Ovary (tissue), 7 donors: ENCODE measurements at regions not wholly inside any gene's neighbourhood (a gene's known extent, or its start where the extent isn't known, plus 50 kb on each side); places are given as distances from the start of the nearest gene placed in this dataset.

Source experiments
- DNase-seq, 5 donors: peaks; one replicate each; pipeline ENCODE4 v3.0.0-alpha.2; 2019 to 2020
- H3K27ac ChIP-seq, 2 donors: fragments of 200-600 bp; one replicate each; pipeline versions ENCODE4 v1.5.1 to v1.8.0; 2019 to 2022
- H3K27me3 ChIP-seq: fragments of 200-600 bp; one replicate; pipeline ENCODE4 v1.8.0; 2022
- H3K36me3 ChIP-seq: fragments of 200-600 bp; sonication (generic); one replicate; pipeline ENCODE4 v1.5.1; 2019
- H3K4me1 ChIP-seq: one replicate; pipeline ENCODE4 v1.8.1; 2013; ENCODE audit warnings: mild to moderate bottlenecking, moderate library complexity; ENCODE audit not compliant: insufficient read depth
- H3K4me3 ChIP-seq: fragments of 200-600 bp; sonication (generic); one replicate; pipeline ENCODE4 v1.5.1; 2017
- H3K9me3 ChIP-seq, 2 donors: fragments of 200-600 bp in 1 of 2; sonication (generic) in 1 of 2; one replicate each; pipeline versions ENCODE4 v1.5.1 to v1.8.1; 2013 to 2019; ENCODE audit warnings: mild to moderate bottlenecking in 1 of 2, moderate library complexity in 1 of 2
- EP300 ChIP-seq: sonication (generic); formaldehyde crosslinking; IDR thresholded peaks from one replicate; pipeline ENCODE4 v1.6.1; 2017; ENCODE audit warnings: antibody characterized with exemption
- POLR2A ChIP-seq: fragments of 450-650 bp; IDR thresholded peaks from one replicate; pipeline ENCODE4 v1.6.1; 2017; ENCODE audit warnings: antibody characterized with exemption, mild to moderate bottlenecking, moderate library complexity
- WGBS, 3 donors: extraction: QIAGEN DNeasy Blood & Tissue Kit in 1 of 3; methylation state at CpG; one replicate each; pipeline versions ENCODE4 v1.1.5 to v1.1.7; 2013 to 2017; 5-methylcytosine and 5-hydroxymethylcytosine counted together
- intact Hi-C, 4 donors: fragments of 100-400 bp; cut with DNase I; formaldehyde crosslinking; loops; one replicate each; pipeline versions ENCODE4 v1.11.0 to v1.15.1; 2022 to 2023
- TF ChIP-seq, protein P1 (sequence below), 3 donors: fragments of 450-650 bp in 2 of 3; fragments of 200-600 bp in 1 of 3; IDR thresholded peaks; one replicate each; pipeline versions ENCODE4 v1.5.1 to v1.8.0; 2016 to 2022; ENCODE audit warnings: antibody characterized with exemption in 3 of 3, mild to moderate bottlenecking in 1 of 3
- donor health status: DM: no; HTN: no; CAD: no; lungs with moderate emphysema.
- donor health status: DM: no; HTN: no; CAD: no.
- donor health status: Bipolar disorder and iron deficiency.
- donor health status: DM: no; HTN: no; CAD: no.
- donor health status: DM: yes; HTN: yes; CAD: no.

- no peak overlapping the region for H3K4me3 ChIP-seq
- WGBS, 3 donors: 58 to 77% (median 69%) methylated on average over 1 of the region's 1 CpG
- H3K36me3 ChIP-seq: no peaks in the 10 kb centered on the region
- TF ChIP-seq POLR2A (no peak), EP300 (no peak)
- TF ChIP-seq, protein P1, sequence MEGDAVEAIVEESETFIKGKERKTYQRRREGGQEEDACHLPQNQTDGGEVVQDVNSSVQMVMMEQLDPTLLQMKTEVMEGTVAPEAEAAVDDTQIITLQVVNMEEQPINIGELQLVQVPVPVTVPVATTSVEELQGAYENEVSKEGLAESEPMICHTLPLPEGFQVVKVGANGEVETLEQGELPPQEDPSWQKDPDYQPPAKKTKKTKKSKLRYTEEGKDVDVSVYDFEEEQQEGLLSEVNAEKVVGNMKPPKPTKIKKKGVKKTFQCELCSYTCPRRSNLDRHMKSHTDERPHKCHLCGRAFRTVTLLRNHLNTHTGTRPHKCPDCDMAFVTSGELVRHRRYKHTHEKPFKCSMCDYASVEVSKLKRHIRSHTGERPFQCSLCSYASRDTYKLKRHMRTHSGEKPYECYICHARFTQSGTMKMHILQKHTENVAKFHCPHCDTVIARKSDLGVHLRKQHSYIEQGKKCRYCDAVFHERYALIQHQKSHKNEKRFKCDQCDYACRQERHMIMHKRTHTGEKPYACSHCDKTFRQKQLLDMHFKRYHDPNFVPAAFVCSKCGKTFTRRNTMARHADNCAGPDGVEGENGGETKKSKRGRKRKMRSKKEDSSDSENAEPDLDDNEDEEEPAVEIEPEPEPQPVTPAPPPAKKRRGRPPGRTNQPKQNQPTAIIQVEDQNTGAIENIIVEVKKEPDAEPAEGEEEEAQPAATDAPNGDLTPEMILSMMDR (IDR thresholded peaks at IDR 0.05): no peak
- no peaks in the 10 kb centered on the region for H3K9me3 ChIP-seq
- no peaks in the 10 kb centered on the region for H3K27me3 ChIP-seq
- intact Hi-C loops: no loop called here
- H3K4me1 ChIP-seq: no peaks in the 10 kb centered on the region
- H3K27ac ChIP-seq: no peak overlapping the region
- no peak for DNase-seq
Observed at GRCh38 chr13:106990594-106990993, 422.7 kb upstream of the ARGLU1 start.

DNA sequence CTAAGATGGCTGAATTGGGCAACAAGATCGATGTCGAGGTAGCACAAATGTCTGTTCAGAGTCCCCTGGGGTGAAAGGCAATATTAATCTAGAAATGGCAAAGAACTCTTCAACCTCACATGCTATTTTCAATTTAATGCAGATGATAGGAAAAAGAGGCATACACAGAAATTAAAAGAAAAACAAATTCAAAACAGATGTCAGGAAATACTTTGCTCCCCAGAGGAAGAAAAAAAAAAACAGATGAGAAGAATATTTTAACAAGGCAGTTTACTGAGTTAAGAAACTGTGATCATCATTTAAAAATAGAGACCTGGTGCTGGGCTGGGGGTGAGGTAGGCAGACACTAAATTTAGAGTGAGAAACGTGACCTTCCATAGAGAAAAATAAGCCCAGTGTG lies 421.9 kb upstream of the ARGLU1 start:
- Histone ChIP-seq H3K4me1 (no peaks in the 10 kb centered on the region), H3K27ac (no peak overlapping the region), H3K36me3 (no peaks in the 10 kb centered on the region), H3K9me3 (no peaks in the 10 kb centered on the region), H3K4me3 (no peak overlapping the region), H3K27me3 (no peaks in the 10 kb centered on the region)
- no peak for DNase-seq
- TF ChIP-seq, protein P1 (IDR thresholded peaks at IDR 0.05): no peak
- TF ChIP-seq EP300 (no peak), POLR2A (no peak)
- WGBS, 3 donors: 45 to 57% (median 51%) methylated on average over 3 of the region's 3 CpGs
- intact Hi-C loops: no loop called here

DNA sequence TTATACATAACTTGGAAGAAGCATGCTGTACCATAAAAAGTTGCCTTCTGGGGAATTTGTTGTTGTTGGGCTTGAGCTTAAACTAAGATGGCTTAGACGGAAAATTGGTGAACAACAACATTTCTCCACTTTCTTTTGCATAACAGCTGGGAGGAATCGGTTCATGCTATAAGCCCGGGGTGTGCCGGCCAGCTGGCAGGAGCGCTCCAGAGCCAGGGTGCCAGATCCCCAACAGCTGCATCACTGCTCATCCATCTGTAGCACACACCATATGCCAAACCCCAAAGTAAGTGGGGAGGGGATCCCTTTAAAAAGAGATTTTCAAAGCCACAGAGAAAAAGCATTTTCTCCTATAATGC lies 419.5 kb upstream of the ARGLU1 start:
- intact Hi-C loops: no loop called here
- H3K27me3 ChIP-seq: no peaks in the 10 kb centered on the region
- H3K4me3 ChIP-seq: no peak overlapping the region
- no peaks in the 10 kb centered on the region for H3K36me3 ChIP-seq
- no peaks in the 10 kb centered on the region for H3K4me1 ChIP-seq
- TF ChIP-seq EP300 (no peak), POLR2A (no peak)
- TF ChIP-seq, protein P1 (IDR thresholded peaks at IDR 0.05): no peak
- 18 to 31% (median 31%) methylated on average over 5 of the region's 5 CpGs for WGBS, 3 donors
- DNase-seq: no peak
- H3K27ac ChIP-seq: no peak overlapping the region
- no peaks in the 10 kb centered on the region for H3K9me3 ChIP-seq

- no peaks in the 10 kb centered on the region for H3K9me3 ChIP-seq
- 61 to 68% (median 67%) methylated on average over 10 of the region's 10 CpGs for WGBS, 3 donors
- no peaks in the 10 kb centered on the region for H3K27me3 ChIP-seq
- no peak overlapping the region for H3K27ac ChIP-seq
- no peak overlapping the region for H3K4me3 ChIP-seq
- intact Hi-C loops: no loop called here
- H3K36me3 ChIP-seq: no peaks in the 10 kb centered on the region
- H3K4me1 ChIP-seq: no peaks in the 10 kb centered on the region
- DNase-seq: no peak
- TF ChIP-seq, protein P1 (IDR thresholded peaks at IDR 0.05): no peak
- TF ChIP-seq EP300 (no peak), POLR2A (no peak)
Observed at GRCh38 chr13:106986687-106987426, 418.9 kb upstream of the ARGLU1 start.
